Skeletal muscle cell (primary cell): ENCODE measurements at regions not wholly inside any gene's neighbourhood (a gene's known extent, or its start where the extent isn't known, plus 50 kb on each side); places are given as distances from the start of the nearest gene placed in this dataset.
"Not testable (repeated sequence)": the region's sequence is repeated elsewhere in the genome, so short reads cannot be mapped to it uniquely, and the experiment has no call there.

ENCODE experiments used
- DNase-seq: peaks from one replicate; pipeline ENCODE4 v3.0.0-alpha.2; 2010; ENCODE audit warnings: low read depth
- H3K4me3 ChIP-seq: 2 replicates; pipeline ENCODE4 v1.5.1; 2011; ENCODE audit warnings: low read depth, mild to moderate bottlenecking, control low read depth, low read length, moderate library complexity

DNA sequence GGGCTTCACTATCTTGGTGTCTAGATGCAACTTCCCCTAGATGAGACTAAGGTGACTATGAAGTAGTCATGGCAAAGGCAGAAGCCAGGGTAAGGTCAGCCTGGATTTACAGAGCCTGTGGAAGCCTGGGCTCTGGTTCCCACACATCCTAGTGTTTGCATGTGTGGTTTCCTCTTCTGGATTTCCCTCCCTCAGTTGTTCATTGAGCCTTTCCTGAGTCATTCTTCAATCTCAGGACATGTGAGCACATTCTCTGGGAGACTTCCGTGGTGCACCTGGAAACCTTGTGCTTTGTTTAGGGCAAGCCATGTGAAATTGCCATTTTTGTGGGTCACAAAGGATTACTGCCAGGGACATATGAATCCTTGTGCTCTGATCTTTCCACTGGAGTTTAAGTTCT, 236.6 kb downstream of the C12orf75 start:
- DNase-seq: no peak
- H3K4me3 ChIP-seq: no peak overlapping the region

DNA sequence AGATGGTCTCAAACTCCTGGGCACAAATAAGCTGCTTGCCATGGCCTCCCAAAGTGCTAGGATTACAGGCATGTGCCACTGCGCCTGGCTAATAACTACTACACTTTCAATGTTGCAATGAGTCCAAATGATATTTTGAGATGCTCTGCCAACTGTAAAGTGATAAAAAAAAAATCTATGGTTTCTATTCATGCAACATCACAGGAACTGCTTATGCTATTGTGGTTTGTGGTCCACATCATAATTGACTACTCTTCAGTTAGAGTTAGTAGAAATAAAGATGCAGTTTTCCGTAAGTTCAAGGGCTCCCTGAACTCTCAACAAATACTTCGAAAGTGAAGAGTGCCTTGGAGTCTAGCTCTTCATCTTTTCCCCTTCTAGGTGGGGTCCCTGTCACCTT, 239.4 kb downstream of the C12orf75 start:
- H3K4me3 ChIP-seq: no peak overlapping the region
- no peak for DNase-seq

DNA sequence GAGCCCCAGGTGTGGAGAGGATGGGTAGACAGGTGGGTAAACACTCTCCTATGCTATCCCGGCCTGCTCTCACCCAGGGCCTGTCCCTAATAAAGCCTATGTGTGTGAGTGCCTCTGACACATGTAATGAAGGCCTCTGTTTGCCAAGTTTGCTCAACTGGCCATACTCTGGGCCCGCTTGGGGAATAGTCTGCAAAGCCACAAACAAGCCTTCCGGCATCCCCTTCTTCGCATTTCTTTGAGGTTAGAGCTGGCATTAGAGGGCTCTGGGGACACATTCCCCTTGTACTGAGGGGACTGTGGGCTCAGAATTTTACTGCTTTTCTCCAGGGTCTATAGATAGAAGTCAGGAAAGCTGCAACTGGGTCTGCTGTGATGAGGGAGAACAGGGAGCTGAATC, 240.5 kb downstream of the C12orf75 start:
- DNase-seq: no peak
- no peak overlapping the region for H3K4me3 ChIP-seq

DNA sequence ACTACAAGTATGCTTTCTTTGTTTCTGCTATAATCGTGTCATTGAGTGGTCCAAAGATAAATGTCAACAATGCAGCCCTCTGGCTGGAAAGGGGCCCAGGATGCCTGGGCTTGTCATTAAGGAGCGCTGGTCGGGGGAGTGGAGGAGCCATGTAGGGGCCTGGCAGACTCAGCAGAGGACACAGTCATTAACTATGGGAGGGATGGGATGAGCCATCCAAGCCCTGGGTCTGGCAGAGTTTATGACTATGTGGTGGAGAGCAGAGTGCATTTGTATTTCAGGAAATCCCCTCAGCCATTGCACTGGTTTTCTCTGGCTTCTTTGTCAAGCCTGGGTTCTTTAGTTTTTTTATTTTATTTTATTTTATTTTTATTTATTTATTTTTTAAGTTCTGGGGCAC, 243.1 kb downstream of the C12orf75 start:
- no peak overlapping the region for H3K4me3 ChIP-seq
- DNase-seq: no peak

DNA sequence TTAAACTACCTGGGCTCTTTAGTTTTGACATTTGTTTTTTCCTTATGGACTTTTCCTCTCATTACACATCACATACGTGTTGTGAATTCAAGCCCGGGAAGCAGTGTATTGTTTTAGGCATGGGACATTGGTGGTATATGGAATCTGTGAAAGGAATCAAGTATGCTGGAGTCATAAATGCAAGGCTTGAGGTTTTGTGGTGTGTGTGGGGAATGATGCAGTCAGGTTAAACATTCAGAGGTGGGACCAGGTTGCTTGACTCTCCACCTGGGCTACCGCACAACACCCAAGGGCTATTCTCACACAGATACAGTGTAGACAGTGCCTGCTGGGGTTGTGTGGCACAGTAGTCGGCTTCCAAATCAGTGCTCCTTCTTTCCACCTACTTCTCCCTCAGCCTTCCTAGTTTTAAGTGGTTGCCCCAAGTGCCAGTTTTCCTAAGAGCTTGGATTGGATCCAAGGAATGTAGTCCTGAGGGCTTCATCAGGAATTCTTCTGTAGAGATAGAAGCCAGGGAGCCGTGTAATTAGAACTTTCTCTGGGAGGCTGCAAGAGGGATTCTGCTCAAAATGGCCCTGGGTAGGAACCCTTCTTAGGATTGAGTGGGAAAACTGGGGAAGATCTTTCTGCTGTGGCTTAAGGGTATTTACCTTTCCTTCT, 243.7 kb downstream of the C12orf75 start:
- no peak overlapping the region for H3K4me3 ChIP-seq
- DNase-seq: no peak

DNA sequence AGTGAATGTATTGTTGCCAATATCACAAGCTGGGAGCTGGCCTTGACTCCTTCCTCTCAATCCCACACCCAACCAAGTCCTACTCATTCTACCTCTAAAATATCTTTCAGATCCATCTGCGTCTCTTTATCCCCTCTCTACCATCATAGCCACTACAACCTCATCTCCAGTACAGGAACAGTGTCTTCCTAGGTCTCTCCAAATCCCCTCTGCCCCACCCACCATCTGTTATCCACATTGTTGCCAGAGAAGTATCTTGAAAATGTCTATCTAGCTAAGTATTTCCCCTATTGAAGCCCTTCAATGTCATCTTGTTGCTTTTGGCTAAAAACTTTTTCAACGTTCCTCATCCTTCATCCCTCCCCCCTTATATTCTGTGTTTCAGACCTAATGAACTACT, 244.7 kb downstream of the C12orf75 start:
- H3K4me3 ChIP-seq: no peak overlapping the region
- no peak for DNase-seq

DNA sequence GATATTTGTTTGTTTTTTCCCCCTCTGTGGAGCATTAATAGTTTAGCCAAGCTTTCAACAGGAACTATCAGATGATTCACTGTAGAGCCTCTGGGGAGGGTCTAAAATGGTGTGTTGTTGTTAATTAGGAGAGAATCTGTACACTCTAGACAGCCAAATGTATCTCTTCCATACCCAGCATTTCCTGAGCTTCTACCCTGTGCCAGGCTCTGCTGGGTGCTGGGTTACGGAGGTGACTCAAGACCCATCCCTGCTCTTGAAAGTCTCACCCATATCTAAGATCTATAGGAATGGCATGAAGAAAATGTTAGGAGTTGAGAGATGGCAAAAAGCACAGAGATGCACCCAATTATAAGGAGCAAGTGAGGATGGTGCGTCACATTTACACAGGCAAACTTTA, 245.8 kb downstream of the C12orf75 start:
- H3K4me3 ChIP-seq: no peak overlapping the region
- DNase-seq: no peak

DNA sequence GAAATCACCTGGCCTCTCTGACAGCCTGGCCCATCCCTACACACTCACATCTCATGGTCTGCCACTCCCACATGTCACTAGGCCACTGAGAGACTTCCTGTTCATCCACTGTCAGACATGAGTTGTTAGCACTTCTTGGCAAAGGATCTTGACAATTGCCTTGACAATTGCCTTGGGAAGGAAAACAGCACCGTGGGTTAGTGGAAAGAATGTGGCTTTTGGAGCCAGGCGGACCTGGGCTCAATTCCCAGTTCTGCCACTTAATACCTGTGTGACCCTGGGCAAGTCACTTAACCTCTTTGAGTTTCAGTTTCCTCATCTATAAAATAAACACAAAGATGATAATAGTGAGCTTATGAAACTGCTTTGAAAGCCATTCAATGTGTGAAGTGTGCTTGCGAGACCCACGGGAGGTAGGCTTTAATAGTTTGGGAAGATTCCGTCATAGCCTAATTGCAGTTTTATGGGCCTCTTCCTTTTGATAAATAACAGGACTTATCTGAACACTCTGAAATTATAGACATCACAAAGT, 250.4 kb downstream of the C12orf75 start:
- DNase-seq: no peak
- H3K4me3 ChIP-seq: no peak overlapping the region

DNA sequence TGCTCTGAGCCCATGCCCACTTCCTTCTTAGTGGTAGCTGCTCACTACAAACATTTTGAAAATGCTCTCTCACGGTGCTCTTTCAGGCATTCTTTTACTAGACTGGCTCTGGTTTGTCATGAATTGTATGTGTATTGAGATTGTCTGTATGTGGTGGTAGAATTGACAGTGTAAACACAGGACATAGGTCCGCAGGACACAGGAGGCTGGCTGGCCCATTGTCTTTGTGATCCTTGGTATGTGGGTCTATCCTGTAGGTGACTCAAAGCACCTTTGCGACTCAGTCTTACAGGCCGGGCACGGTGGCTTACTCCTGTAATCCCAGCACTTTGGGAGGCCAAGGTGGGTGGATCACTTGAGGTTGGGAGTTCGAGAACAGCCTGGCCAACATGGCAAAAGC, 250.9 kb downstream of the C12orf75 start:
- H3K4me3 ChIP-seq: no peak overlapping the region
- DNase-seq: no peak

DNA sequence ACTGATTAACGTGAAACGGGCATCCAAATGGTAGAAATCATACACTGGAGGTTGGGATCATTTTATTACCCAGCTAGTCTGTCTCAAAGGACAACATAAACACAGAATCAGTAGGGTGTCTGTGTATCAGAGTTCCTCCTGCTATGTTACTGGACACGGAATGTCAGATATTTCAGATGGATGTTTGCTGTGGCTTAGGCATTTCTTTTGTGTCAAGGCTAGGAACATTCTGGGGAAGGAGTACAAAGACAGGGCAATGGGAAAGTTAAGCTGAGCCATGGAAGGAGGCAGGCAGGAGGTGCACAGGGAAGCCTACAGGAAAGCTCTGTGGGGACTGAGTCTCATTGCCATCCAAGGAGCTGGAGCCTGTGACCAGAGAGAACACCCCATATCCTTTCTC, 254.6 kb downstream of the C12orf75 start:
- no peak for DNase-seq
- H3K4me3 ChIP-seq: no peak overlapping the region

DNA sequence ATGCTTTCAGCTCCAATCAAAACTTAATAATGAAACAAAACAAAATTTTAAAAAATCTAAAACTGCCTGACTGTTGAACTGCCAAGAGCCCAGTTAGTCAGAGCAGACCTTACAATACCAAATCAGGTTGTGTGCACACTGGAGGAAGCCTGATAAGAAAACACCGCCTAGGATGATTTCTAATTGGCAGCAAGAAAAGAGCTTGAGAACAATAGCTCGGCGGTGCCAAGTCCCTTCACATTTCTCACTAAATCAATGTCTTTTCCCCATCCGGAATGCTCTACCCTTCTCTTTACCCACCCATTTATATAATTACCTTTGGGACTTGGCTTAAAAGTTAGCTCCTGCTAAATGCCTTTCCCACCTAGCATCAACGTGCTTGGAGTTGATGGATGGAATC, 256.7 kb downstream of the C12orf75 start:
- DNase-seq: no peak
- H3K4me3 ChIP-seq: no peak overlapping the region

DNA sequence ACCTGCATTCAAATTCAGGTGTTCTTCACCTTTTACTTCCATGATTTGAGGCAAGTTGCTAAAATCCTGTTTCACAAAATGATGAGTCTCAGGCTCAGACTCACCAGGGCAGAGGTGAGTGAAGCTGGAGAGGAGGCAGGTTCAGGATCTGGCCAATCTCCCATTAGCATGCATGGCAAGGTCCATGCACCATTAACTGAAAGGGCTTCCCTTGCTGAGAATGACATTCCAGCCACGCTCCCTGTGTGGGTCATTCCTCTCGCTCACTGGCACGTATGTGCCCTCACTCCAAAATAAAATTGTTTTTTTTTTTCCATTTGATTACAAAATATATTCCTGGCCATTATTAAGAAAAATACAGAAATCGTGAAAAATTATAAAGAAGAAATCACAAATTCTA, 257.6 kb downstream of the C12orf75 start:
- no peak overlapping the region for H3K4me3 ChIP-seq
- no peak for DNase-seq

DNA sequence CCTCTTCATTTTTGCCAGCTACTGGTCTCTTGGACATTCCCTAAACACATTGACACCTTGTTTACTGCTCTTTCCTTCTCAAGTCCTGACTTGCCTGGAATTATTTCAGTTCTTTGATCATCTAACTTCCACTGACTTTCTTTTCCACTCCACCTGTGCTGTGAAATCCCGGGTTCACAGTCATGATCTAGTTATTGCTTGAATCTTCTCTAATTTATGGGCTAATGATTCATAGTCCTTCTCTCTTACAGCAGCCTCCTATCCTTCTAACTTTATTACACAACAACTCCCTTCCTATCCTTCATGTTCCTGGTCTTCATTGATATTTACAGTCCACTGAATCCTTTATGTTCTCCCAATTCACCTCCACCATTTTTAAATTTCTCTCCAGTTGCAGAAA, 260.1 kb downstream of the C12orf75 start:
- no peak overlapping the region for H3K4me3 ChIP-seq
- DNase-seq: peak; percentile 5

DNA sequence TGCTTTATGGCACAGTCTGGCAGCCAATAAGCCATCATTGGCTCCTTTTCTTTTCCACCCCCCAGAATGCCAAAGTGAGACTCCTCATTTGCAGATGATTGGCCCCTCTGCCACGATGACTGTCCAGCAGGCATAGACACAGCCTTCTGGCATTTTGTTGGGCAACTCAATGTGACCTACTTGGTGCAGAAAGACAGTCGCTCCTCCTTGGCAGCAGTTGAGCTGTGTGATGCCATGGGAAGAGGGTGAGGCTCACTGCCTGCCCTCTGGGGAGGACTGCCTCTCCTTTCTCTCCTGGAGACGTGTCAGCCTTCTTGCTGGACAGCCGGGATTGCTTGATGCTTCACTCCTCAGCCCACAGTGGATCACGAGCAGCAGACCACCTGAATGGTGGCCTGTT, 264.9 kb downstream of the C12orf75 start:
- DNase-seq: no peak
- no peak overlapping the region for H3K4me3 ChIP-seq

DNA sequence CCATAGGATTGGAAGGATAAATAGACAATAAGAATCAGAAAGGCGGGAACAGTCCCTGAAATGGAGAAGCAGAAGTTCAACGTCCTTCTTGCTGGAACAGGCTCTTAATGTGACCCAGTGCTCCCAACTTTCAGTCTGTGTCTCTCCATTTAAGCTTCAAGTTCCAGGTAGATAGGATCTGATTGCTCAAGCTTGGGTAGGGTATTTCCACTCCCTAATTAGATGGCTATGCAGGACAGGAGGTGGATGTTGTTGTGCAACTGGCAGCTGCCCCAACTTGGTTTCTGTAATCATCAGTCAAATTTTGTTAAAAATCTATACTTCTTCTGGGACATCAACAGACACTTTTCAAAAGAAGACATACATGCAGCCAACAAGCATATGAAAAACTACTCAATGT, 266.2 kb downstream of the C12orf75 start:
- no peak for DNase-seq

DNA sequence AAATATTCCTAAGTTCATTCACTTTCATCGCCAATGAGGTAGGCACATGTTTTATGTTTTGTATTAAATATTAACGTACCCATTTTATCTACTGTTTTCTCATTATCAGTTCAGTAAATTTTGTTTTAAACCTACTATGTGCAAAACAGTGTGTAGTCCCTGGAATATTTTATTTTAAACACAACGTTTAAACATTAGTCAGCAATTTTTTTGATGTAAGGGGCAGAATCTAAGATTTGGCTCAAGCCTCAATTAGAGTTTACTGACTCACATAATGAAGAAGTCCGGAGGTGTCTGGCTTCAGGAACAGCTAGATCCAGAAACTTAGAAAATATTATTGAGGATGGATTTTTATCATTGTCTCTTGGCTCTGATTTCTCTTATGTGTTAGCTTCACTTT, 267.5 kb downstream of the C12orf75 start:
- no peak for DNase-seq
- H3K4me3 ChIP-seq: no peak overlapping the region

More for the DNA sequence above, 266.2 kb downstream of the C12orf75 start:
- H3K4me3 ChIP-seq: no peak overlapping the region

DNA sequence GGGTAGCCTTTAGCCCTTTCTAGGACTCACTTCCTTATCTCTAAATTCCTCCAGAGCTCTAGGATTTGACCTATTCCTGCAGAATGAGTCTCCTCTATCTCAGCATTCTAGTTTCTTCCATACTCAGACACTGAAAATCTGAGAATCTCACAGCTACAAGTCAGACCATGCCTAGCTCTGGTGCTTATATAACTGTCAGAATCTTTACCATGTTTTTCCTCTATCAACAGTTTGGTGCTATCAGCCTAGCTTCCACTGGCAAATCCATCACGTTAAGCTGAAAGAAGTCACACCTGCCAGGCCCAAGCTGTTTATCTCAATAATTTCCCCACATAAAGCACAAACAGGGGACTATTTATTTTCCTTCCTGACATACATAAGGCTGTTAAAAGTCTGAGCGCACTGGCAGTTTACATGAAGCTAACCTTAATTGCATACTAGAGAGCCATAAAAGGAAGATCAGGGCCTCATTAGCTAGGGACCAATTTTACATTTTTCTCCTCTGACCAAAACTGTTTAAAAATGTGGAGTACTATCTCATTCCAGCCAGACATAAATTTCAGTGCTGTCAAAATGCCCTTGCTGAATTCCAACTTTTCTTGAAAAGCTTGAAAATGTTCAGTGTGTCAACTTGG, 270.5 kb downstream of the C12orf75 start:
- DNase-seq: no peak

DNA sequence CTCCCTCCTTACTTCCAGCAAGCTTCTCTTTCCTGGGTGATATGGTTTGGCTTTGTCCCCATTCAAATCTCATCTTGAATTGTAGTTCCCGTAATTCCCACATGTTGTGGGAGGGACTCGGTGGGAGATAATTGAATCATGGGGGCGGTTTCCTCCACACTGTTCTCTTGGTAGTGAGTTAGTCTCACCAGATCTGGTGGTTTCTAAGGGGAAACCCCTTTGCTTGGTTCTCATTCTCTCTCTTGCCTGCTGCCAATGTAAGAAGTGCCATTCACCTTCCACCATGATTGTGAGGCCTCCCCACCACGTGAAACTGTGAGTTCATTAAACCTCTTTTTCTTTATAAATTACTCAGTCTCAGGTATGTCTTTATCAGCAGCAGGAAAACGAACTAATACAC, 271.8 kb downstream of the C12orf75 start:
- H3K4me3 ChIP-seq, DNase-seq: not testable (repeated sequence)

More for the DNA sequence above, 270.5 kb downstream of the C12orf75 start:
- H3K4me3 ChIP-seq: no peak overlapping the region

DNA sequence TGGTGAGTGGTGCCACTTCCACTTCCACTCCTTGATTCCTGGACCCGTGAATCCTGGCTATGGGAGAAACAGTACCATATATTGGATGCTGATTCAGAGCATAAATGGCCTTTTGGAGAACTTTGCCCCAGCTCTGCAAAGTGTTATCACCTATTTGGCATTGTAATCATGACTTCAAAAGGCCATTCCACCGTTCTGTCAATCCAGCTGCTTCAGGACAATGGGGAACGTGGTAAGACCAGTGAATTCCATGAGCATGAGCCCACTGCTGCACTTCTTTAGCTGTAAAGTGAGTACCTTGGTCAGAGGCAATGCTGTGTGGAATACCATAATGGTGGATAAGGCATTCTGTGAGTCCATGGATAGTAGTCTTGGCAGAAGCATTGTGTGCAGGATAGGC, 273.8 kb downstream of the C12orf75 start:
- not testable (repeated sequence) for H3K4me3 ChIP-seq, DNase-seq

DNA sequence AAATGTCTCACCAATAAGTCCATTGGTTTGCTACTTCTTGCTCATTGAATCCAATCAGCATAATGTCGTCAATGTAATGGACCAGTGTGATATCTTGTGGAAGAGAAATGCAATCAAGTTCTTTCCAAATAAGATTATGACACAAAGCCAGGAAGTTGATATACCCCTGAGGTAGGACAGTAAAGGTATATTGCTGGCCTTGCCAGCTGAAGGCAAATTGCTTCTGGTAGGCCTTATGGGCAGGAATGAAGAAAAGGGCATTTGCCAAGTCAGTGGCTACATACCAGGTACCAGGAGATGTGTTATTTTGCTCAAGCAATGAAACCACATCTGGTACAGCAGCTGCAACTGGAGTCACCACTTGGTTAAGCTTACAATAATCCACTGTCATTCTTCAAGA, 276.1 kb downstream of the C12orf75 start:
- H3K4me3 ChIP-seq, DNase-seq: not testable (repeated sequence)

DNA sequence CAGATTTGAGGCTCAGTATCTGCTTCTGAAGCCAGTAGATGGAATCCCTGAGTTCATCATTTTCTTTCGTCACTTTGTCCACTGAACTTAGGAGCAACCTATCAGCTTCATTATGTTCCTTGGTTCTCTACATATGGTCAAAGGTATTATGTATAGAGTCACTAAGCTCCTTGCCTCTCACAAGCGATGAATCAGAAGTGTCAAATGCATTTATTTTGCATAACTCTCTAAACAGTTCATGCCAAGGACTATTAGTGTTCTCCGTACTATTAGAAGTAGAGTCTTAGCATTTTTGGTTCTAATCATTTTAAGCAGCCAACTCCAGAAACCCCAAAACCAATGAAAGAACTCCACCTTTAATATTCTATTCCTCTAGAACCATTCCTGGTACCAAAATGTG, 278.5 kb downstream of the C12orf75 start:
- not testable (repeated sequence) for H3K4me3 ChIP-seq

More for the DNA sequence above, 278.5 kb downstream of the C12orf75 start:
- DNase-seq: not testable (repeated sequence)
